ENCODE measurements at regions not wholly inside any gene's neighbourhood (a gene's known extent, or its start where the extent isn't known, plus 50 kb on each side); places are given as distances from the start of the nearest gene placed in this dataset.

DNA sequence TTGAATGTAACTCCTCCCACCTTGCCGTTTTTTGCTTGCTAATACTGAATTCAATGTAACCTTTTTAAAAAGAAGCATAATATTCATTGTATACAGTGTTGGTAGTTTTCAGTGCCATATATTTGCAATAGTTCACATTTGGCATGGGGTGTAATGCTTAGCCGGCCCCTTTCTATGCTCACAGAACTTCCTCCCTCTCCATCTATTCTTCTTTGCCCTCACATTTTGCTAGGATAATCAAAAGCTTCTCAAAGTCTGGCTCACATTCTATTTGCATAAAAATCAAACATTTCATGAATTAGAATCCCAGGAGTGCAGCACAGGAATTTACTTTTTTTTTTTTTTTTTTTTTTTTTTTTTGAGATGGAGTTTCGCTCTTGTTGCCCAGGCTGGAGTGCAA is 226.3 kb upstream of the MPDZ start:
- DNase-seq (ENCODE audit: extremely low read depth in 1 of 2, low read depth in 1 of 2) = no peak

DNA sequence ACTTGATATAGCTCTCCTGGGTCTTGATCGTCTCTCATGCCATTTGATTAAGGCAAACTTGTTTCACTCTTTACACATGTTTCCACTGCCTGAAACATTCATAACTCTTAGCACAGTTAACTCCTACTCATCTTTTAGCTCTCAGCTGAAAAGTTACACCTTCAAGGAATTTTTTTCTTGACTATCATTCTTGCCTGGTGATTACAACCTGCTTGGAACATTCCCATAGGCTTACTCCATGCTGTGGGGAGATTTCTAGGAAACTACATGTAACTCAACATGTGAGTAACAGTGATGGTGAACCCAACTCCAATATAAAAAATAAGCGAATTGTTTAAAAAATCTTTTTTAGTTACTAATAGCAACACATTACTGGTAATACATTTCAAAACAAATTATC is 224.1 kb upstream of the MPDZ start:
- DNase-seq (ENCODE audit: extremely low read depth in 1 of 2, low read depth in 1 of 2) = no peak

DNA sequence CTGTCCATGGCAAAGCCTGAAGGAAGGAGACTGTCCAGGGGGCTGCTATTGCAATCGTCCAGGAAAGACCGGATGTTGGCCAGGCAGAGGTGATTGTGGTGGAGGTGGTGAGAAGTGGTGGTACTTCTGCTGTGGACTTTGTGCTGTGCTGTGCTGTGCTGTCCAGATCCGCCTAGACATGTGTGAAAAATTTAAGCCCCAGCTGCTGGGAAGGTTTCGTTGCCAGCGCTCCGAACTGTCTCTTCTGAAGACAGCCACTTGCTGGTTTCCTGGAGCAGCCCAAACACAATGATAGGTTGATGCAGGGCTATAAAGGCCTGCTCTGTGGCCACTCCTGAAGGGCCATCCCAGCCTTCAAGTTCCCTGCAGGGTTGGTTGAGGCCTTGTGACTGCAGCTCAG is 223.0 kb upstream of the MPDZ start:
- DNase-seq (ENCODE audit: extremely low read depth in 1 of 2, low read depth in 1 of 2) = no peak

DNA sequence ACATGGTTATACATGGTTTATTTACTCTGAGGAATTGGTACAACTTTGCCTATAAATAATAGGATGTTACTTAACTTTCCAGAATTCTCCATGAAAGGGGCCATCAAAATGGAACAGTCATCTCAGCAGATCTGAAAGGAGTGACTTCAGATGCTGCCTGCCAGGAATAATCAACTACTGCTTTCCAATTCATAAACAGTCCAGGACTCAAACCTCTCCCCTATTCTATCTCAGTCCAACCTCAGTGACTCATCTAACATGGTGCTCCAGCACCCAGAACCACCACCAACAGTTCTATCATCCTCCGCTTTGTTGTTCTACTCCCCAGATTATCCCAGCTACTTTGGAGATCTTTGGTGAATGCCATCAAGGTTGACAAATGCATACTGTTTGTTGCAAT is 221.5 kb upstream of the MPDZ start:
- no peak for DNase-seq (ENCODE audit: extremely low read depth in 1 of 2, low read depth in 1 of 2)

DNA sequence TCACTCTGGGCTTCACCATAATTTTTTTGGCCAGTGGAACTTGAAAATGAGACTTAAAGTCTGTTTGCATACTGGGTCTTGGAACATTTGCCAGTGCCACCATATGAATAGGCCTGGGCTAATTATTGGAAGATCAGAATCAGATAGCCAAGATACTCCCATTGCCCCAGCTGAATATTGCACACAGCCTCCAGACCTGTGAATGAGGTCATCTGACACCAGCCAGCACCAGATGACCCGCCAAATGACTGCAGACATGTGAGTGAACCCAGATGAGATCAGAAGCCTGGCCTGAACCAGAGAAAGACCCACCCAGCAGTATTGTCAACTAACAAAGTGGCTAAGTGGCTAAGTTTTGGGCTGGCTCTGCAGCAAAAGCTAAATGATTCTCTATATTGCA is 220.5 kb upstream of the MPDZ start:
- DNase-seq (ENCODE audit: extremely low read depth in 1 of 2, low read depth in 1 of 2) = no peak

DNA sequence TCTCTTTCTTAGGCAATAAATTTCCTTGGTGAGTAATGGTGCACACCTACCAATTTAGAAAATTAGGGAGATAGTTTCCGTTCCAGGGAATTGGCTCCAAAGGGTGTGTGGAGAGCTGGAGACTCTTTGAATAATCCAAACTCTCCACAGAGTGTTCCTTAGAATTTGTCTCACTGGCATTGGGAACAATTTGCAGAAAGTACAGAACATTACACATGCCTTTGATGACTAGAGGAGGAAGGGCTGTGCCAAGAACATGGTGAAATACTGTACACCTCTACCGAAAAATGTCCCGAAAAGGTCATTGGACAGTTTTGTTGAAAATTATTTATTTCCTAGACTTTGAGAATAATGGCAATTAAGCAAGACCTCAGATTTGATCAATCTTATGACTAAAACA is 214.2 kb upstream of the MPDZ start:
- no peak for DNase-seq (ENCODE audit: extremely low read depth in 1 of 2, low read depth in 1 of 2)

DNA sequence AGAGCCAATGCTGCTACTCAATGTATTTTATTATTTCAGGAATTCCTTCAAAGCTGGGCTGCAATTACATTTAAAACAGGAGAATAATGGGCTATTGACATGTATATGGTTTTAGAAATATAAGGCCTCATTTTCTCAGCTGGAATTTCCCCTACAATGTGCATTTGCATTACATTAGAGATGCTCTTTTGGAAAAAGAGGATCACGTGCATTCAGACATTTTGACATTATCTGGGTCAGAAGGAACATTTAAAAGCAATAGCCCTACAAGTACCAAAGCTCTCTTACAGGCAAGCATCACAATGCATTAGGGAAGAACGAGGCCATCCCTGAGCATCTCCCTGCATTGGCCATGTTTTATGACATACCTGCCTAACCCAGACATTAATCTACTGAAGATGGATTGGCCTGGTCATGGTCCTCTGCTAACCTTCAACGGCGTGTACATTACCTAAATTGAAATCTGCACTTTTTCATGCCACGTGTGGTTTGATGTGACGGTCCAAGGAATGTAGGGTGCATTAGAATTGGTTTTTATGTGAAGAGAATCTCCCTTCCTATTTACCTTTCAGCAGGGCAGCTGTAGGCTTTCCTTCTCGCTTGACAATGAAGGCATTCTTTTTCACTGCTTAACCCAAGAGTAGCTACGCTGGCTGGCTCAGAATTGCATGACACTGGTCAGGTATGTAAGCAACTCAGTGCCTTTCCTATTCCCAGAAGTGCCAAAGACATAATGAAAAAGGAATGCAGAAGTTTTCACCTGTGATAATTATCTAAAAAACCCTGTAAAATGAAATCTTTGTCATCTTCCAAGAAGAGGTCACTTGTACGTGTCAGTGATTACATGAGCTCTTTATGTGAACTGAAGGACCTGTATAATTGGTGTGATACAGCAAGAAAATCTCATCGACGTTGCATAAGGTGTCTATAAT is 212.3 kb upstream of the MPDZ start:
- no peak for DNase-seq (ENCODE audit: extremely low read depth in 1 of 2, low read depth in 1 of 2)

DNA sequence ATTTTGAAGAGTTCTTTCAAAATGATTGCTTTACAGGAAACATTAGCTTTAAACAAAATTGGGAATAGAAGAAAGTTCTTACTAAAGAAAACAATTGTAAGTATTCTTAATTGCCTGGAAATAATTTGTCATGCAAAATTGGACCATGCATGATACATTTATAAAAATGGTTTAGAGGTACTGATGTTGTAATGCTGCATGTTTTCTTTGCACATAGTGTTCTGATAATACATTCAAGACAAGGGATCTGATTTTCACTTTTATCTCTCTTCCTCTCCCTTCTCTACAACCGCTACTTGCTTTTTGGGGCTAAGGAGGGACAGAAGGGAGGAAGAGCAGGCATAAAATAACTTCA is 211.6 kb upstream of the MPDZ start:
- DNase-seq (ENCODE audit: extremely low read depth in 1 of 2, low read depth in 1 of 2) = no peak

DNA sequence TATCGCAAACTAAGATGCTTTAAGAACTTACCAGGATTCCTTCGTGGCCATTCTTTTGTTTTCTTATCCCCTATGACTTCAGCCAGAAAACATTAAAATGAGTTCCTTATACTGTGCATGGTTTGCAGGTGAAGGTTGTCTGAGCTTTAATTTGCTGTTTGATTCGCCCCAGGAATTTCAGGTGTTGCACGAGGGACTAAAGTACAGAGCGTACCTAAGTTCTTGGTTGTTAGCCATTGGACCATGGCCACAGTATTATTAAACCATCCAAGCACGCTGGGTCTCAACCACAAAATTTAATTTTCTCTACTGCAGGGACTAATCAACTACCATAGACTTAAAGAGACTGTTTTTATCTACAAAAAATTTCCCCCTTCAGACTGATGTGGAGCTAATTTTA is 208.4 kb upstream of the MPDZ start:
- no peak for DNase-seq (ENCODE audit: extremely low read depth in 1 of 2, low read depth in 1 of 2)

DNA sequence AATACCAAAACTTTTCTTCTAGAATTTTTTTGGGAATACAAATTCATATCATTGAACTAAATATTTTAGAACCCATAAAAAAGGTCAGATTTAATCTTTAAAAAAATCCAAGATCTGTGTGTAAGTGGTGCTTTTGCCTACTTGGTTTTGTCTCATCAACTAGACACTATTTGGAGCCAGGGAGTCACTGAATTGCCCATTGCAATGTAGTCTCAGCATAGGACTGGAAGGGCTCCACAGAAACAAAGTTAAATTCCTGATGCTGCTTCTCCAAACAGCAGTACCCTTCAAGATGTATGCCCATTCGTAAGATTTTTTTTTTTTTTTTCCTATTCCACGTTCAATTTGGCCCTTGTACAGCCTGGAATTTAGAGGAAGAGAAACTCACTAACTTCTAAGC is 208.0 kb upstream of the MPDZ start:
- DNase-seq (ENCODE audit: extremely low read depth in 1 of 2, low read depth in 1 of 2) = no peak

DNA sequence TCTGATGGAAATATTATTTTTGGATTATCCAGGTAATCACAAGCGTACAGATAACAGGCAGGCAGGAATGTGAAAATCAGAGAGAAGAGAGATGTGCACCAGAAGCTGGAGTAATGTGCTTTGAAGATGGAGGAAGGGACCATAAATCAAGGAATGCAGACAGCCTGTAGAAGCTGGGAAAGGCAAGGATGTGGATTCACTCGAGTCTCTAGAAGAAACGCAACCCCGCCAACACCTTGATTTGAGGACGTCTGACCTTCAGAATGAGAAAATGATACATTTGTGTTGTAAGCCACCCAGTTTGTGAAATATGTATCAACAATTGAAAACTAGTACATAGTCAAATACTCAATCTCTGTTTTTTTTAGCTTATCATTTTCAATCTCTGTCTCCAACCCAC is 207.6 kb upstream of the MPDZ start:
- DNase-seq (ENCODE audit: extremely low read depth in 1 of 2, low read depth in 1 of 2) = no peak

DNA sequence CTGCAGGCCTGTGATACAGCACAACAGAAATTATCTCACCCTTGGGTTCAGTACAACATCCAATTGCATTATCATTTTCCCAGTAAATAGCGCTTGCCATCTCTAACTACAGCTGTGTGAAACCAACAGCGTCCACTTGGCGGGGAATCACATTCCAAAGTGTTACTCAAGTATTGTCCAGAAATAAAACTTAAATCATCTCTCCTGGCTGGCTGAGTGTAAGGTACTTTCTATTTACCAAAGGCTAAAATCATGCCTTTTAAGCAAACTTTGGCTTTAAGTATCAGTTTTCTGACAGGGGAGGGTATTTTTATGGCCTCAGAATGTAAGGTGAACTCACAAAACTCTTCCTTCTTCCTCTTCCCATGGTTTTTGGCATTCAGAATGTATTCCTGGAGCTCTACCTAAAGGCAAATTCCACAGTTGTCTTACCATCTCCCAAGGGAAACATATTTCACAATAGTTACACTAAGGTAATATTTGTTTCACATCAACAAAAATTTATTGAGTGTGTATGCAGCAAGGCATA is 205.6 kb upstream of the MPDZ start:
- no peak for DNase-seq (ENCODE audit: extremely low read depth in 1 of 2, low read depth in 1 of 2)

DNA sequence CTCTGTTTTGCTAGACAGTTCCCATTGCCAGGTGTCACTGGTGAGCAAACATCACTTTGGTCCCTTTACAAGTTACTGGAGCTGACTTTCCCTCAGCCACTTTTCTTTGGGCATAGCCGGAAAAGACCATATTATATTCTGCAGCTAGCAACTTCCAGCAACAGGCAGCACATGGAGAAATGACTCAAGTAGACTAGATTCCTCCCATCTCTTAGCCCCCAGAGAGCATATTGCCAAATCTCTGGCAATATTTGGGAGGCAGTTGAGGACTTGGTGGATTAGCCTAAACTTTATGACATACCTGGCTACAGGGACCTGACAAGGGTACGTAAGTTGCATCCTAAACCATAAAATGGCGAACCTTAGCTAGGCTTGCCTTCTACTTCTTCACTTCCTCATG is 204.7 kb upstream of the MPDZ start:
- DNase-seq (ENCODE audit: extremely low read depth in 1 of 2, low read depth in 1 of 2) = no peak

DNA sequence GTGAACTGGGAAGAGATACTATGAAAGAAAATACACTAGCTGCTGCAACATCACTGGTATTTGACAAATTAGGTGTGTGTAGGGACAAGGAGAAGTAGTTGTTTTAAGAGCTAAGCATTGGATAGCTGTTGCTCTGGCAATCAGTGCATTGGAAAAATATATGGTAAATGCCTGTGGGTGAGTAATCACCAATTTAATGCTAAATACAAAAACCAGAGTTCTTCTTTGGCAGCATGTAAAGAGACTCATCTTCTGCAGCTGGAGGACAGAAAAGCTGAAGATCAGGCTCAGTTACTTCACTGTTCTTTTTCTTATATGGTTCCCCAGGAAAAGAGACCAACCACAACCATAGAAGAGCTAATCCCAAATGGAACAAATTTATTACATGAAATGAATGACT is 201.8 kb upstream of the MPDZ start:
- DNase-seq (ENCODE audit: extremely low read depth in 1 of 2, low read depth in 1 of 2) = no peak

DNA sequence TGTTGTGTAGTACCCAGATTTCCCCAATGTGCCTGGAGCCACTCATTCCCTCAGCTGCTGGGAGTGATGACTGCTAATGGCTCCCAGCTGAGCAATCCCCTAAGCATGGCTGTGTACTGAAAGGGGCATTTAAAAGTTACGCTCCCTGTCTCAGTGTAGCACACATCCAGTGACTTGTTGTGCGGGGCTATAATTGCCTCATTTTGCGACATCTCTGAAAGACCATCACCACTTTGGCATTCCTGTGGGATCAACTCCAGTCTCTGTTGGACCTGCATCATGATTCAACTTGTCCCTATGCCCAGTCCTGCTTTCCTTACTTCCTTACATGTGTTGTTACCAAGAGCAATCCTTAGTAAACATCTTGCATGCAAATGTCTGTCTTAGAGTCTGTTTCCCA is 201.2 kb upstream of the MPDZ start:
- no peak for DNase-seq (ENCODE audit: extremely low read depth in 1 of 2, low read depth in 1 of 2)

DNA sequence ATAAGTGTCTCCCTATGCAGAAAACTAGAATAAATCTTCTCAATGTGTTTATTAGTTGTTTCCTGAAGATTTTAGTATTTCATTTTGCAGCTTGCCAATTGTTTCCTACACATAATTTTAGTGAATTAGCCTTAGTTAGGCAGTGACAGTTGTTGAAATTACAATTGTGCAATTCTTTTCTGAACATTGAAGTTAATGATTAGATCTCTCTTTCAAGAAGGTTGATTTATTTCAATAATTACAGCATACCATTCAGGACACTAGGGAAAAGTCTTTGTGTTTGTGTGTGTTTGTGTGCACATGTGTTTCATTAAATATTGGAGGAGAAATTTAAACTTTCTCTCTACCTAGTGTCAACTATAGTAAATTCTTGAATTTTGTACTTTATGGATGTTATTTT is 199.6 kb upstream of the MPDZ start:
- DNase-seq (ENCODE audit: extremely low read depth in 1 of 2, low read depth in 1 of 2) = no peak

DNA sequence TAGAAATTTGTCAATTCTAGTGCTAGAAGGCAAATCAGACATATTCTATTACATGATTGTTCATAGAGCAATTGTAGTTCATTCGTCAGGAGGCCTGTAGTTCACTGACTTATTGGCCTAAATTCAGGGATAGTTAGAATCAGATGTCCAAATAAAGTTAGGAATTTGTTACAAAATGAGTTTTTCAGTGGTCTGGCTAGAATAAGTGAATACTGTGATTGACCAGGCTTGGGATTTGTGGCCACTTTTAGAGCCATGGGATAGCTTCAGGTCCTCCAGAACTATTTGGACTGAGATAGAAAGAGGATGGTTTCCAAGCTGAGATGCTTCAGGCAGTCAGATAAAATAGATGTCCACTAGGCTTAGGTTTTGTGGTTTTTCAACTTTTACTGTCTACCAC is 199.1 kb upstream of the MPDZ start:
- no peak for DNase-seq (ENCODE audit: extremely low read depth in 1 of 2, low read depth in 1 of 2)

DNA sequence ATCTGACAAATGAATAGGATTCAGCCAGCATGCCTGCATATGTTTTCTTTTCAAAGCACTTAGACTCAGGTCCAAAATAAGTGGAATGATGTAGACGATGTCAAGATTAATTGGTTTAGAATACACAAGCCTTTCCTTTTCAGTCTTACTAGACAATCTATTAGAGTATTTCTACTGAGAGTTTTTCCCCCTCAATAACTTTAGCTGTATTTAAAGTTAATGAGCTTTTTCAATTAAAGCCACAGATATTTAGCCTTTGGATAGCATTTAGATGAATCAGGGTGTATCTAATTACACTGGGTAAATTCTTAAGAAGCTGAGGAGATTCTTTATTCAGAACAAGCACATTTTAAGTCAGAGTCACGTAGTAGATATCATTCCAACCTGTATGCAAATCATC is 198.7 kb upstream of the MPDZ start:
- DNase-seq (ENCODE audit: extremely low read depth in 1 of 2, low read depth in 1 of 2) = no peak

DNA sequence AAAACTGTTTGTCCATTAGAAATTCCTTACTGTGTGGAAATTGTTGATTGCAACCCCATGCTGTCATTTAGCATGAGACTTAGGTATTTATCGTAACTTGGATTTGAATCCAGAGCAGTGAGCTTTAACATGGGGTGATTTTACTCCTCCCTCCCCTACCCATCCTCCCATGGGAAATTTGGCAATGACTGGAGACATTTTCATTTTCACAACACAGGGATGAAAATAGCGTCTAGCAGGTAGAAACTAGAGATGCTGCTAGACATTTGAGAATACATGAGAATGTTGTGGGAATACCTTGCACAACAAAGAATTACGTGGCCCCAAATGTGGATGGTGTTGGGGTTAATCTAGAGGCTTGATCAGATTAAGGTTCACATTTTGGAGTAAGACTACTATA is 191.3 kb upstream of the MPDZ start:
- no peak for DNase-seq (ENCODE audit: extremely low read depth in 1 of 2, low read depth in 1 of 2)

DNA sequence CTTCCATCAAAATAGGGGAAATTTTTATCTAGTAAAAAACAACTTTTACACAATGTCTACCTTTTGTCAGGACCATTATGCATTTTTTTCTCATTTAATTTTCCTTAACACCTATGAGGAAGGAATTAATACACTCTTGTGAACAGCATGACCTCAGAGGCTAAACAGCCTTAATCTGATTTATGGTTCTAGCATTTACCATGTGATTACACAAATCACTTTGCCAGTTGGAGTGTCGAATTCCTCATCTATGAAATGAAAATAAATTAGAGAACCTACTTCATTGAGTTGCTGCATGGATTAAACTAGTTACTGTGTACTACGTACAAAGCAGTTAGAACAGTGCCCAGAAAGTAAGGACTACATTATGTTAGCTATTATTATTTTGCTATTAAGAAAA is 187.7 kb upstream of the MPDZ start:
- no peak for DNase-seq (ENCODE audit: extremely low read depth in 1 of 2, low read depth in 1 of 2)

DNA sequence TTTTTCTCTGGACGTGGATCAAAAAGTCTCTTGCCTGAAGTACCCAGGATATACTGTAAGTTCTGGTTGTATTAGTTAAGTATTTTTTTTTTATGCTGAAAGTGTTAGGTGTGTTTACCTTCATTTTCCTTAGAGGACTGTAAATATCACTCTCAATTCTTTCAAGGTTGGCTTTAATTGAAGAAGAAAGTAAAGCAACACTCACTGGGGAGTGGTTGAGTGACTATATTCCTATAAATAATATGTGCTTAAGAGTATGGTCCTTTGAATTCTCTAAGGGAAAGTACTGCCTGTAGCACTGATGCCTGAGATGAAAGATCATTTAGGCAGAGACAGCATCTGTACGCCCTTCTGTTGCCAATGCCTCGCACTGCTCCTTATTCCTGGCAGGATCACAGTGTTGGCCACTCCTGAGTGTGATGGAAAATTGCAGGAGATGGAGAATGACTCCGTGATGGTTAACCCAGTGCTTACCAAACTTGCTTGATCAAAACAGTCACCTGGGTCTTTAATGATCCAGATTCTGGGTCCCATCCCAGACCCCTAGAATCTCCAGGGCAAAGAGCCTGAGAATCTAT is 182.0 kb upstream of the MPDZ start:
- no peak for DNase-seq (ENCODE audit: extremely low read depth in 1 of 2, low read depth in 1 of 2)

DNA sequence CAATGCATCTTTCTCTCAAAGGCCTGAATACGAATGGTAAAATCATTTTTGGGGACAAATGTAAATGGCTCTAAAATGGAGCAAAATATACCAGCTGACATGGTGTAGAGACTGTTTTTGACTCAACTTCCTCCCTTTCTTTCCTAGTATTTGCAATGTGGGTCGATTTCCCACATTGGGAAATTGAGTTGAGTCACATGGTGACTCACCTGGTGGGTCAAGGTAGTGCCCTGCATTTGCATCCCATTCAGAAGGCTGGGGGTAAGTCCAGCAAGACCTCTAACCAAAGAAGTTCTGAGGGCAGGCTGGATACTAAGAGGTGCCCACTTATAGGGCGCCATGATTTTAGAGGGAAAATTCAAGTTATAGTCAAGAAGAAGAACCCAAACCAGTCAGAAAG is 179.6 kb upstream of the MPDZ start:
- no peak for DNase-seq (ENCODE audit: extremely low read depth in 1 of 2, low read depth in 1 of 2)

DNA sequence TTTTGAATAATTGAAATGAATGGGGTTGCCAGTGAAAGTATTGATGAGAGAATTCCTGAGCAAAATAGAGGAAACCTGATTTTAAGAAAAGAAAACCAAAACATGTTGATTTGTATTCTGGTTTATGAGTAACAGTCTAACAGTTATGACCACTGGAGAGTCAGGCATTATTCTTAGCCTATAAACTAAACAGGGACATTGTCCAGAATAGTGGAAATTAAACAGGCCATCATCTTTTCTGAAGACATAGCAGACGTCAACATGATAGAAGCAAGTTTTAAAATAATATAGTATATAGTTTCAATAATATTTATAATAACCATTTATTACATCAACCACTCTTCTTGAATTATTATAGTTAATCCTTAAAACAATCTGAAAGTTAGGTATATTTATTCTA is 178.3 kb upstream of the MPDZ start:
- no peak for DNase-seq (ENCODE audit: extremely low read depth in 1 of 2, low read depth in 1 of 2)
